OCI-LY3 (cell line): ENCODE measurements at regions not wholly inside any gene's neighbourhood (a gene's known extent, or its start where the extent isn't known, plus 50 kb on each side); places are given as distances from the start of the nearest gene placed in this dataset.

Source experiments
- CTCF ChIP-seq: fragments of 200-600, 300-600 bp; sonication (generic); IDR thresholded peaks from 2 replicates; pipeline ENCODE4 v1.5.1; 2014; ENCODE audit warnings: antibody characterized with exemption, low read length, low read depth
- EZH2phosphoT487 ChIP-seq: fragments of 200-600 bp; shearing (Covaris generic); IDR thresholded peaks from 2 replicates; pipeline ENCODE4 v1.6.1; 2018; ENCODE audit warnings: antibody characterized with exemption, mixed run types, low read depth

GRCh38 chr20:12564979-12565378, 443.8 kb upstream of the SPTLC3 start:
- TF ChIP-seq CTCF (no peak), EZH2phosphoT487 (no peak)
